ENCODE measurements at regions not wholly inside any gene's neighbourhood (a gene's known extent, or its start where the extent isn't known, plus 50 kb on each side); places are given as distances from the start of the nearest gene placed in this dataset.
"Not testable (repeated sequence)": the region's sequence is repeated elsewhere in the genome, so short reads cannot be mapped to it uniquely, and the experiment has no call there.

DNA sequence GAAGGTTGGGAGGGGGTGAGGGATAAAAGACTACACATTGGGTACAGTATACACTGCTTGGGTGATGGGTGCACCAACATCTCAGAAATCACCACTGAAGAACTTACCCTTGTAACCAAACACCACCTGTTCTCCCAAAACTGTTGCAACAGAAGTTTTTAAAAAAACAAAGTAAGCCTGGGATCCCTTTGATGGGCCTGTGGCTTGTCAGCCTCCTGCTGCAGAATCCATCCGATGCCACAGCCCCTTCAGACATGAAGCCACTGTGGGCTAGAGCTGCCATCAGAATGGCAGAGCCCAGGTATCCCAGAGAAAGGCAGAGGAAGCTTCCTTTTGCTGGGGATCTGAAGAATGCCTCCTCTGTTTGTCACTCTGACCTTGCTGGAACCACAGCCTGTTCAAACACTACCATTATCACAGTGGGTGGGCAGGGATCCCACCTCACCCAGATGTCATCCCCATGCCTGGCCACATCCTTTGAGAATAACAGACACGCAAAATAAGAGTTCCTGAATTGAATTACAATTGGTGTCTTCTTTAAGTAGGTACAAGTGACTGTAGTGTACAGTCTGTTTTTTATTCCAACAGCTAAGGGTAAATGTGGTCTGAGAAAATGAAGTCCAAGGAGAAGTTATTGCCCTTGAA, 78.1 kb upstream of the DIRAS2 start:
- TF ChIP-seq, protein P1, sequence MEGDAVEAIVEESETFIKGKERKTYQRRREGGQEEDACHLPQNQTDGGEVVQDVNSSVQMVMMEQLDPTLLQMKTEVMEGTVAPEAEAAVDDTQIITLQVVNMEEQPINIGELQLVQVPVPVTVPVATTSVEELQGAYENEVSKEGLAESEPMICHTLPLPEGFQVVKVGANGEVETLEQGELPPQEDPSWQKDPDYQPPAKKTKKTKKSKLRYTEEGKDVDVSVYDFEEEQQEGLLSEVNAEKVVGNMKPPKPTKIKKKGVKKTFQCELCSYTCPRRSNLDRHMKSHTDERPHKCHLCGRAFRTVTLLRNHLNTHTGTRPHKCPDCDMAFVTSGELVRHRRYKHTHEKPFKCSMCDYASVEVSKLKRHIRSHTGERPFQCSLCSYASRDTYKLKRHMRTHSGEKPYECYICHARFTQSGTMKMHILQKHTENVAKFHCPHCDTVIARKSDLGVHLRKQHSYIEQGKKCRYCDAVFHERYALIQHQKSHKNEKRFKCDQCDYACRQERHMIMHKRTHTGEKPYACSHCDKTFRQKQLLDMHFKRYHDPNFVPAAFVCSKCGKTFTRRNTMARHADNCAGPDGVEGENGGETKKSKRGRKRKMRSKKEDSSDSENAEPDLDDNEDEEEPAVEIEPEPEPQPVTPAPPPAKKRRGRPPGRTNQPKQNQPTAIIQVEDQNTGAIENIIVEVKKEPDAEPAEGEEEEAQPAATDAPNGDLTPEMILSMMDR (IDR thresholded peaks at IDR 0.05; ENCODE audit: unreplicated experiment) = no peak
- Mint-ChIP-seq H3K4me1 (ENCODE audit: unreplicated experiment) (no peaks in the 10 kb centered on the region), H3K36me3 (ENCODE audit: low read depth, unreplicated experiment) (no peaks in the 10 kb centered on the region)

DNA sequence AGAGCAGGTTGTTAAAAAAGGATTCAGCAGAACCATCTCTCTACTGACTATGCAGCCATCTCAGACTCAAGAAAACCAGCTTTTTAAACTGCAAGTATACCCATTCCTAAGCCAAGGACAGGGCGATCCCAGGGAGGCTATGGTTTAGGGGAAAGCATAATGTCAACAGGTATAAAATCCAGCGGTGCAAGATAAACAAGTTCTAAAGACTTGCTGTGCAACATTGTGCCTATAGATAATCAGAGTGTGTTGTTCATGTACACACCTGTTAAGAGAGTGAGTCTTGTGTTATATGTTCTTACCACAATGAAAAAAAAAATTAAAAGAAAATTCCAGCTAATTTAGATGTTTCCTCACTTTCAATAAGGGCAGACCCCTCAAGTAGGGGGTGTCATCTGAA, 63.6 kb upstream of the DIRAS2 start:
- H3K9me3 Mint-ChIP-seq (ENCODE audit: unreplicated experiment) = no peaks in the 10 kb centered on the region
- H3K27me3 Mint-ChIP-seq (ENCODE audit: unreplicated experiment) = peaks cover 6% of the 10 kb centered on the region
- H3K36me3 Mint-ChIP-seq (ENCODE audit: low read depth, unreplicated experiment) = no peaks in the 10 kb centered on the region
- H3K4me3 Mint-ChIP-seq (ENCODE audit: unreplicated experiment) = no peak overlapping the region
- no peak for DNase-seq (ENCODE audit: low spot score)
- TF ChIP-seq, protein P1 (IDR thresholded peaks at IDR 0.05; ENCODE audit: unreplicated experiment) = no peak
- no peak overlapping the region for H3K27ac Mint-ChIP-seq (ENCODE audit: unreplicated experiment)
- H3K4me1 Mint-ChIP-seq (ENCODE audit: unreplicated experiment) = peaks cover 3% of the 10 kb centered on the region

More for the DNA sequence above, 78.1 kb upstream of the DIRAS2 start:
- H3K4me3 Mint-ChIP-seq (ENCODE audit: unreplicated experiment) = no peak overlapping the region
- DNase-seq (ENCODE audit: low spot score) = no peak
- no peaks in the 10 kb centered on the region for H3K27me3 Mint-ChIP-seq (ENCODE audit: unreplicated experiment)
- no peak overlapping the region for H3K27ac Mint-ChIP-seq (ENCODE audit: unreplicated experiment)
- H3K9me3 Mint-ChIP-seq (ENCODE audit: unreplicated experiment) = no peaks in the 10 kb centered on the region

DNA sequence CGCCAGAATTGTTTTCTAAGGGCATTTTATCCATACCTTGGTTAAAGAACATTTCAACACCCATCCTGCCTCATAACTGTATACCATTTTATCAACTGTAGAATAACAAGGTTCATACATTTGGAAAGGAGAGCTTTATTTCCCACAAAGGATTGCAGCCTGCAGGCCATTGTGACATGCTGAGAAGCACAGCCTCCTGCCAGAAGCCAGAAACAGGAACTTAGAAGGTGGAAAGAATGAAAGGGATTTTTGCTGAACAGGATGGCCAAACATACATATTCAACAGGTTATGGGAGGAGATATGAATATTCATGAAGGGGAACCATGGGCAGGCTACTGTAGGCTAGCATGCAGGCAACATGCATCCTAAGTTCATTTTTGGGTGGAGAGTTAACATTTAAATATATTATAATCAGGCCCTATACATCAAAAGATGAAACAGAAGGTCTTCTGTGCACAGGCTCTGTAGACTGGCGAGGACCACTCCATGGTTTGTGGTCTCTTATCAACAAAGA, 59.9 kb upstream of the DIRAS2 start:
- Mint-ChIP-seq H3K27ac (ENCODE audit: unreplicated experiment) (no peak overlapping the region), H3K4me1 (ENCODE audit: unreplicated experiment) (peaks cover 3% of the 10 kb centered on the region), H3K9me3 (ENCODE audit: unreplicated experiment) (no peaks in the 10 kb centered on the region), H3K27me3 (ENCODE audit: unreplicated experiment) (peaks cover 10% of the 10 kb centered on the region), H3K4me3 (ENCODE audit: unreplicated experiment) (no peak overlapping the region), H3K36me3 (ENCODE audit: low read depth, unreplicated experiment) (no peaks in the 10 kb centered on the region)
- TF ChIP-seq, protein P1 (IDR thresholded peaks at IDR 0.05; ENCODE audit: unreplicated experiment) = no peak
- no peak for DNase-seq (ENCODE audit: low spot score)

DNA sequence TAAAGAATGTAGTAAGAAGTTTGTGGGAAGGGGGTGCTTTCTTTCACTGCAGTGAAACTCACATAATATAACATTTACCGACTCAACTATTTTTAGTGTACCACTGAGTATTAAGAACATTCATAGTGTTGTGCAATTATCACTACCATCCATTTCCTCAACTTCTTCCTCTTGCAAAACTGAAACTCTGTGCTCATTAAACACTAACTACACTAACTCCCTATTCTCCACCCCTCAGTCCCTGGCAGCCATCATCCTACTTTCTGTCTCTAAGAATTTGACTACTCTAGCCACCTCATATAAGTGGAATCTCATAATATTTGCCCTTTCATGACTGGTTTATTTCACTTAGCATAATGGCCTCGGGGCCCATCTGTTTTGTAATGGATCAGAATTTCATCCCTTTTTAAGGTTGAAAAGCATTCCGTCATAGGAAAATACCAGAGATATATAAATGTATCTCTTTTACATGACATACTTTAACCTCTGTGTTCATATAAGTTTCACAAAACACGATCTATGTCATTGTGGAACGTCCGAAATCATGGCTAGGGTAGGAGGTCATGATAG, 56.3 kb upstream of the DIRAS2 start:
- no peak overlapping the region for H3K27ac Mint-ChIP-seq (ENCODE audit: unreplicated experiment)
- no peak overlapping the region for H3K4me3 Mint-ChIP-seq (ENCODE audit: unreplicated experiment)
- peaks cover 6% of the 10 kb centered on the region for H3K27me3 Mint-ChIP-seq (ENCODE audit: unreplicated experiment)
- no peak for DNase-seq (ENCODE audit: low spot score)
- no peaks in the 10 kb centered on the region for H3K9me3 Mint-ChIP-seq (ENCODE audit: unreplicated experiment)
- H3K4me1 Mint-ChIP-seq (ENCODE audit: unreplicated experiment) = peaks cover 3% of the 10 kb centered on the region
- no peaks in the 10 kb centered on the region for H3K36me3 Mint-ChIP-seq (ENCODE audit: low read depth, unreplicated experiment)
- TF ChIP-seq, protein P1 (IDR thresholded peaks at IDR 0.05; ENCODE audit: unreplicated experiment) = no peak

DNA sequence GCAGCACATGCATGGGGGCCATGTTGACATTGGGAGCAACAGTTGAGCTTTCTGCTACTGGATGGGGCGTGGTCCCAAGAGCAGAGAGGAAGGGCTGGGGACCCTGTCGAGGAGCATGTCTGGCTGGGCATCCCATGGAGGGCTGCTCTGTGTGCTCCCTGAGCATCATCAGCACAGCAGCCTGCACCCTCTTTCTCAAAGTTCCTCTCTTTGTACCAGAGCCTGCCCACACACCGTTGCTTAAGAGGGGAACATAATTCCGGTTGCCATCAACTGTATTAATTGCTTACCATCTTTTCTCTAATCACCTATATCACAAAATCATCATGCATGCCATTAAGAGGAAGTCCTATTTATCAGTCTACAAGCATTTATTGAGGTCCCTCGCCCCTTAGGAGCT, 55.2 kb upstream of the DIRAS2 start:
- Mint-ChIP-seq H3K36me3 (ENCODE audit: low read depth, unreplicated experiment) (no peaks in the 10 kb centered on the region), H3K27me3 (ENCODE audit: unreplicated experiment) (peaks cover 6% of the 10 kb centered on the region), H3K27ac (ENCODE audit: unreplicated experiment) (no peak overlapping the region), H3K9me3 (ENCODE audit: unreplicated experiment) (no peaks in the 10 kb centered on the region), H3K4me3 (ENCODE audit: unreplicated experiment) (no peak overlapping the region), H3K4me1 (ENCODE audit: unreplicated experiment) (peaks cover 3% of the 10 kb centered on the region)
- DNase-seq (ENCODE audit: low spot score) = no peak
- TF ChIP-seq, protein P1 (IDR thresholded peaks at IDR 0.05; ENCODE audit: unreplicated experiment) = no peak

DNA sequence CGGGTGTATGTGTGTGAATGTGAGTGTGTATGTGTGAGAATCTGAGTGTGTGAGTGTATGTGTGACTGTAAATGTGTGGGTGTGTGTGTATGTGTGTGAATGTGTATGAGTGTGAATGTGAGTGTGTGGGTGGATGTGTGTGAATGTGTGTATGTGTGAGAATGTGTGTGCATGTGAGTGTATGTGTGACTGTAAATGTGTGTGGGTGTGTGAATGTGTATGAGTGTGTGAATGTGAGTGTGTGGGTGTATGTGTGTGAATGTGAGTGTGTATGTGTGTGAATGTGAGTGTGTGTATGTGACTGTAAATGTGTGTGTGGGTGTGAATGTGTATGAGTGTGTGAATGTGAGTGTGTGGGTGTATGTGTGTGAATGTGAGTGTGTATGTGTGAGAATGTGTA, 51.6 kb upstream of the DIRAS2 start:
- not testable (repeated sequence) for H3K9me3 Mint-ChIP-seq (ENCODE audit: unreplicated experiment); H3K27me3 Mint-ChIP-seq (ENCODE audit: unreplicated experiment); H3K4me3 Mint-ChIP-seq (ENCODE audit: unreplicated experiment); DNase-seq (ENCODE audit: low spot score); H3K27ac Mint-ChIP-seq (ENCODE audit: unreplicated experiment); H3K36me3 Mint-ChIP-seq (ENCODE audit: low read depth, unreplicated experiment); H3K4me1 Mint-ChIP-seq (ENCODE audit: unreplicated experiment)

Data from endothelial cell (in vitro differentiated cells).